Gastrocnemius medialis (tissue), 4 donors: ENCODE measurements at regions not wholly inside any gene's neighbourhood (a gene's known extent, or its start where the extent isn't known, plus 50 kb on each side); places are given as distances from the start of the nearest gene placed in this dataset.

Experiments used
- ATAC-seq, 2 donors: fragments of 150-250 bp; one replicate each; pipeline ENCODE4 v1.9.1; 2016
- DNase-seq, 2 donors: peaks; one replicate each; pipeline ENCODE4 v3.0.0-alpha.2; 2019
- H3K27ac ChIP-seq, 4 donors: fragments of 200-600 bp; sonication (generic); 1 replicate in 1 of 4; 2 replicates in 3 of 4; pipeline ENCODE4 v1.5.1; 2016 to 2018; ENCODE audit warnings: mild to moderate bottlenecking in 2 of 4, moderate library complexity in 1 of 4
- H3K27me3 ChIP-seq, 3 donors: fragments of 200-600 bp; sonication (generic) in 2 of 3; 1 replicate in 1 of 3; 2 replicates in 2 of 3; pipeline versions ENCODE4 v1.5.1 to v1.6.0; 2016 to 2019; ENCODE audit warnings: mild to moderate bottlenecking in 1 of 3, moderate library complexity in 1 of 3
- H3K36me3 ChIP-seq, 2 donors: fragments of 200-600 bp; sonication (generic) in 1 of 2; one replicate each; pipeline ENCODE4 v1.5.1; 2017 to 2018
- H3K4me1 ChIP-seq, 2 donors: fragments of 200-600 bp; sonication (generic) in 1 of 2; one replicate each; pipeline ENCODE4 v1.5.1; 2016 to 2017; ENCODE audit warnings: mild to moderate bottlenecking in 2 of 2
- H3K4me3 ChIP-seq, 4 donors: fragments of 200-600 bp; sonication (generic) in 3 of 4; 1 replicate in 1 of 4; 2 replicates in 3 of 4; pipeline ENCODE4 v1.5.1; 2016 to 2019; ENCODE audit warnings: mild to moderate bottlenecking in 2 of 4
- H3K9me3 ChIP-seq, 3 donors: fragments of 200-600 bp; sonication (generic) in 2 of 3; 1 replicate in 1 of 3; 2 replicates in 2 of 3; pipeline ENCODE4 v1.5.1; 2016 to 2019
- POLR2A ChIP-seq, 2 donors: fragments of 450-650 bp; IDR thresholded peaks; one replicate each; pipeline ENCODE4 v1.6.1; 2017; ENCODE audit warnings: antibody characterized with exemption in 2 of 2, mild to moderate bottlenecking in 2 of 2, moderate library complexity in 2 of 2
- in situ Hi-C, 4 donors: fragments of 200-750 bp; cut with MboI; loops; one replicate each; pipeline versions ENCODE4 v1.15.0 to v1.8.0; 2017; ENCODE audit warnings: low sequenced_read_pairs in 4 of 4
- intact Hi-C: fragments of 100-400 bp; cut with DNase I; formaldehyde crosslinking; loops from one replicate; pipeline ENCODE4 v1.15.1; 2023; ENCODE audit warnings: low total_unique reads
- TF ChIP-seq, protein P1 (sequence below), 5 experiments: fragments of 450-650 bp in 3 of 5; fragments of 200-600 bp in 2 of 5; sonication (generic) in 2 of 5; IDR thresholded peaks in 4 of 5; conservative IDR thresholded peaks in 1 of 5; 1 replicate in 4 of 5; 2 replicates in 1 of 5; pipeline ENCODE4 v1.5.1; 2016 to 2019; ENCODE audit warnings: antibody characterized with exemption in 5 of 5, mild to moderate bottlenecking in 3 of 5, moderate library complexity in 3 of 5

DNA sequence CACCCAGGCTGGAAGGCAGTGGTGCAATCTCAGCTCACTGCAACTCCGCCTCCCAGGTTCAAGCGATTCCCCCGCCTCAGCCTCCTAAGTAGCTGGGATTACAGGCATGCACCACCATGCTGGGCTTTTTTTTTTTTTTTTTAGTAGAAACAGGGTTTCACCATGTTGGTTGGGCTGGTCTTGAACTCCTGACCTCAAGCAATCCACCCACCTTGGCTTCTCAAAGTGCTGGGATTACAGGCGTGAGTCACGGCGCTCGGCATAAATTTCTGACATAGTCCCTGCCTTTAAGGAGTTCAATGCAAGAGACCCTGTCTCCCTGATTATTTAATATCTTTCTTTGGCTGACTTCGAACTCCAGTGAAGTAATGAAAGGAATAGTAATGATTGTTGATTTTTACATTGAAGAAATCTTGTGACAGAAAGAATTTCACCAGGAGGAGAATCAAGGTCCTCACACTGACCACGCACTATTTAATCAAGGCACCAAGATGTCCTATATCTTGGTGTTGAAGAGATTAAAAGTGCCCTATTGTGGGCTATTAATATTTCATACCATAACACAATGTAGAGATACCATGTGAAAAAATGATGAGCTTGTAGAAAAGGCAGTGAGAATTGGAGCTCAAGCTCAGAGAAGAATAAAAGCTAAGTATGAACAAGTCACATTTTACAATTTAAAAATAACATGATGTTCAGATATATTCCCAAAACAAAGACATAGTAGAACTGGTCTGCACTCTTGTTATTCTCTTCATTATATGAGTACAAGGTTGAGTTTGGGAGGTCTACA, 71.6 kb upstream of the BLID start:
- no peak overlapping the region for H3K27ac ChIP-seq

DNA sequence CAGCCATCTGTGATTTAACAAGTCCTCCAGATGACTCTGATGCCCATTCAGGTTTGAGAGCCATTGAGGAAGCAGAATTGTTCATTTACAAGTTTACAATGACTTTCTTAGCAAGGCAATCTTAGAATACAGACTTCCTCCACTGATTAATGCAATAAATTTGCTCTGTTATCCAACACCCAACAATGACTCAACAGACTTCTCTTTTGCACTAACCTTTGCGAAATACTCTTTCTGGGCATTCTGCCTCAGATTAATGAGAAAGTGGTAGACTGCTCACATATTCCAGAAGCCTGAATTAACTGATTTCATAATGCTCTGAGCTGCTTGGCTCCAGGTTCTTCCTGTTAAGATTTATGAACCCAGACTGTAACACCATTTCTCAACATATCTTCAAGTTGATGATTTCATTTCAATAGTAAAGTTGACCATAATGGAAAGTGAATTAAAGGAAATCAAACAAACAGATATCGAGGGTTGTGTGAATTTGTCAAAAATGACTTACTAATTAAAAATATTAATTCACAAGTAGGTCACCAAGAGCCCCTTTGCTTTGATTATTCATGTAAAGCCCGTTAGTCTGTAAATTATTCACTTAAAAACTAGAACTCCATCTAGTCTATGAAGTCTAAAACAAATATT, 70.5 kb upstream of the BLID start:
- H3K27ac ChIP-seq, result no peak overlapping the region
- peak; percentile 81 to 86 for ATAC-seq
- in situ Hi-C loops (no loop called here), intact Hi-C loops (no loop called here)
- no peaks in the 10 kb centered on the region for H3K9me3 ChIP-seq
- DNase-seq, result peak in 1 of 2 donors; percentile 40
- H3K27me3 ChIP-seq, result no peaks in the 10 kb centered on the region
- peaks cover 5 to 7% of the 10 kb centered on the region in 2 donors for H3K4me1 ChIP-seq
- no peaks in the 10 kb centered on the region for H3K36me3 ChIP-seq
- TF ChIP-seq POLR2A (IDR thresholded peaks at IDR 0.05), result no peak
- TF ChIP-seq, protein P1, sequence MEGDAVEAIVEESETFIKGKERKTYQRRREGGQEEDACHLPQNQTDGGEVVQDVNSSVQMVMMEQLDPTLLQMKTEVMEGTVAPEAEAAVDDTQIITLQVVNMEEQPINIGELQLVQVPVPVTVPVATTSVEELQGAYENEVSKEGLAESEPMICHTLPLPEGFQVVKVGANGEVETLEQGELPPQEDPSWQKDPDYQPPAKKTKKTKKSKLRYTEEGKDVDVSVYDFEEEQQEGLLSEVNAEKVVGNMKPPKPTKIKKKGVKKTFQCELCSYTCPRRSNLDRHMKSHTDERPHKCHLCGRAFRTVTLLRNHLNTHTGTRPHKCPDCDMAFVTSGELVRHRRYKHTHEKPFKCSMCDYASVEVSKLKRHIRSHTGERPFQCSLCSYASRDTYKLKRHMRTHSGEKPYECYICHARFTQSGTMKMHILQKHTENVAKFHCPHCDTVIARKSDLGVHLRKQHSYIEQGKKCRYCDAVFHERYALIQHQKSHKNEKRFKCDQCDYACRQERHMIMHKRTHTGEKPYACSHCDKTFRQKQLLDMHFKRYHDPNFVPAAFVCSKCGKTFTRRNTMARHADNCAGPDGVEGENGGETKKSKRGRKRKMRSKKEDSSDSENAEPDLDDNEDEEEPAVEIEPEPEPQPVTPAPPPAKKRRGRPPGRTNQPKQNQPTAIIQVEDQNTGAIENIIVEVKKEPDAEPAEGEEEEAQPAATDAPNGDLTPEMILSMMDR (IDR thresholded peaks at IDR 0.05 in 4 of 5, conservative IDR thresholded peaks at IDR 0.05 in 1 of 5), result no peak
- no peak overlapping the region for H3K4me3 ChIP-seq

More for the DNA sequence above, 71.6 kb upstream of the BLID start:
- DNase-seq (no peak), ATAC-seq (no peak)
- H3K36me3 ChIP-seq, result no peaks in the 10 kb centered on the region
- H3K4me3 ChIP-seq, result no peak overlapping the region
- intact Hi-C loops, result no loop called here
- in situ Hi-C loops, result no loop called here
- H3K9me3 ChIP-seq, result no peaks in the 10 kb centered on the region
- H3K27me3 ChIP-seq, result no peaks in the 10 kb centered on the region
- H3K4me1 ChIP-seq, result peaks cover 5 to 7% of the 10 kb centered on the region in 2 donors
- TF ChIP-seq POLR2A (IDR thresholded peaks at IDR 0.05), result no peak
- TF ChIP-seq, protein P1 (IDR thresholded peaks at IDR 0.05 in 4 of 5, conservative IDR thresholded peaks at IDR 0.05 in 1 of 5), result no peak

DNA sequence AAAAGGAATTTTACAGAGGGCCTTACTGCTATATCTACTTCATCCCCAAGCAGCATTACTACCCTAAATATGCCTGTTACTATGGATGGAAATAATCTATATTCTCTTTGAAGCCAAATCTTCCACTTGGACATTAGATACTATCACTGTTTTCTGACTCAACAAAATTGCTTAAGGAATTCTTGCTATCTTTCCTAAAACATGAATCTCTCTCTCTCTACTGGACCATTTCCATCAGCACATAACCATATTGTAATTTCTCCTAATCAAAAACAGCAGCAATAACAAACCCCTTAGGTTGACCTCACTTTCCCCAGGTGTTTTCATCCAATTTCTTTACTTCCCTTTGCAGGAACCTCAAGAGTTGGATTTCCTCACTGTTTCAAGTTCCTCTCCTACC, 67.9 kb upstream of the BLID start:
- DNase-seq, result no peak
- ATAC-seq, result no peak
- Histone ChIP-seq H3K9me3 (no peaks in the 10 kb centered on the region), H3K4me1 (peaks cover 1 to 14% of the 10 kb centered on the region in 2 donors), H3K27me3 (no peaks in the 10 kb centered on the region), H3K36me3 (no peaks in the 10 kb centered on the region), H3K27ac (no peak overlapping the region), H3K4me3 (no peak overlapping the region)
- TF ChIP-seq, protein P1 (IDR thresholded peaks at IDR 0.05 in 4 of 5, conservative IDR thresholded peaks at IDR 0.05 in 1 of 5), result no peak
- TF ChIP-seq POLR2A (IDR thresholded peaks at IDR 0.05), result no peak
- intact Hi-C loops, result no loop called here
- in situ Hi-C loops, result no loop called here

DNA sequence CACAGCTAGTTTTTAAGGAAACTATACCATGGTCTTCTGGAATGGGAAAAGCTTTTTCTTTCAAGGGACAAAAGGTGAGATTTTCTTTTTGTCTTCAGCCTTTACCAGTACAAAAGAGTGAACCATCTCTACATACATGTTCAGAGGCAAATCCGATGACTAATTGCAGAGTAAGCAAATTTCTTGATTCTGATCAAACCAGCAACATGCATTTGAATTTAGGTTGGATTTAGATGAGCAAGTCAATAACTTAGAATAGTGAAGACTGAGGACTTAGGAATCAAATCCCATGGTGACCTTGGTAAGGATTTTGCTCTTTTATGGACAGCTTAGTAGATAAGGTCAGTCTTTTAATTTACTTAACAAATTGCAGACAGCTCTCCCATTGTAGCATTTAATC, 65.9 kb upstream of the BLID start:
- DNase-seq (no peak), ATAC-seq (no peak)
- Histone ChIP-seq H3K4me1 (peaks cover 0 to 14% of the 10 kb centered on the region in 2 donors), H3K9me3 (no peaks in the 10 kb centered on the region), H3K36me3 (no peaks in the 10 kb centered on the region), H3K27ac (no peak overlapping the region), H3K27me3 (no peaks in the 10 kb centered on the region), H3K4me3 (no peak overlapping the region)
- TF ChIP-seq POLR2A (IDR thresholded peaks at IDR 0.05), result no peak
- TF ChIP-seq, protein P1 (IDR thresholded peaks at IDR 0.05 in 4 of 5, conservative IDR thresholded peaks at IDR 0.05 in 1 of 5), result no peak
- in situ Hi-C loops (no loop called here), intact Hi-C loops (no loop called here)
